C4-2B (cell line): ENCODE measurements at regions not wholly inside any gene's neighbourhood (a gene's known extent, or its start where the extent isn't known, plus 50 kb on each side); places are given as distances from the start of the nearest gene placed in this dataset.

Experiments used
- ZFX ChIP-seq: fragments of 450-650 bp; IDR thresholded peaks from 2 replicates; pipeline ENCODE4 v1.6.1; 2017
- TF ChIP-seq, protein P1 (sequence below): fragments of 450-650 bp; conservative IDR thresholded peaks from 2 replicates; pipeline ENCODE4 v1.5.1; 2017; ENCODE audit warnings: mild to moderate bottlenecking

DNA sequence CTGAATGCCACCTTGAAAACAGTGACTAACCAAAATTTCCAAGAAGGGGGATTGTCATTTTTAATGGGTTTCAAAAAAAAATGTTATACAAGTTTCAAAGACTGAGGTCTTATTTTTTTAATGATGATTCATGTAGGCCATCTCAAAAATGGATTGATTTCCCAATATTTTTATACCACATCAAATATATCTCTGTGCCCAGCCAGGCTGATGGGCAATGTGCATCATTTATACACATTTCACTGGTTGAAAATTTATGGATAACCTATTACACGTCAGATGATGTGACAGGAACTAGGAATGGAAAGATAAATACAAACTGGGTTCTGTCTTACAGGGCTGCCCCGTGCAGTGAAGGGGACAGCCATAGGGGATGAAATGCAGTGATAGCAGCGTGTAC is 112.7 kb upstream of the TMPO start:
- TF ChIP-seq, protein P1, sequence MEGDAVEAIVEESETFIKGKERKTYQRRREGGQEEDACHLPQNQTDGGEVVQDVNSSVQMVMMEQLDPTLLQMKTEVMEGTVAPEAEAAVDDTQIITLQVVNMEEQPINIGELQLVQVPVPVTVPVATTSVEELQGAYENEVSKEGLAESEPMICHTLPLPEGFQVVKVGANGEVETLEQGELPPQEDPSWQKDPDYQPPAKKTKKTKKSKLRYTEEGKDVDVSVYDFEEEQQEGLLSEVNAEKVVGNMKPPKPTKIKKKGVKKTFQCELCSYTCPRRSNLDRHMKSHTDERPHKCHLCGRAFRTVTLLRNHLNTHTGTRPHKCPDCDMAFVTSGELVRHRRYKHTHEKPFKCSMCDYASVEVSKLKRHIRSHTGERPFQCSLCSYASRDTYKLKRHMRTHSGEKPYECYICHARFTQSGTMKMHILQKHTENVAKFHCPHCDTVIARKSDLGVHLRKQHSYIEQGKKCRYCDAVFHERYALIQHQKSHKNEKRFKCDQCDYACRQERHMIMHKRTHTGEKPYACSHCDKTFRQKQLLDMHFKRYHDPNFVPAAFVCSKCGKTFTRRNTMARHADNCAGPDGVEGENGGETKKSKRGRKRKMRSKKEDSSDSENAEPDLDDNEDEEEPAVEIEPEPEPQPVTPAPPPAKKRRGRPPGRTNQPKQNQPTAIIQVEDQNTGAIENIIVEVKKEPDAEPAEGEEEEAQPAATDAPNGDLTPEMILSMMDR, result no peak
- no peak for TF ChIP-seq ZFX
